ENCODE measurements at regions not wholly inside any gene's neighbourhood (a gene's known extent, or its start where the extent isn't known, plus 50 kb on each side); places are given as distances from the start of the nearest gene placed in this dataset.
"Not testable (repeated sequence)": the region's sequence is repeated elsewhere in the genome, so short reads cannot be mapped to it uniquely, and the experiment has no call there.

- DNase-seq (ENCODE audit: low read depth): no peak
Measured at GRCh38 chr19:28602675-28603298, 610.2 kb downstream of the UQCRFS1 start.

- no peak for DNase-seq (ENCODE audit: low read depth)
Measured at GRCh38 chr19:28601723-28602440, 611.1 kb downstream of the UQCRFS1 start.

GRCh38 chr19:28598861-28599260 is 614.1 kb downstream of the UQCRFS1 start:
- no peak for DNase-seq (ENCODE audit: low read depth)

GRCh38 chr19:28596561-28597071 is 616.3 kb downstream of the UQCRFS1 start:
- no peak for DNase-seq (ENCODE audit: low read depth)

GRCh38 chr19:28595722-28596480 is 617.0 kb downstream of the UQCRFS1 start:
- DNase-seq (ENCODE audit: low read depth): no peak

- no peak for DNase-seq (ENCODE audit: low read depth)
Measured at GRCh38 chr19:28594737-28595136, 618.2 kb downstream of the UQCRFS1 start.

GRCh38 chr19:28589991-28590411 is 623.0 kb downstream of the UQCRFS1 start:
- not testable (repeated sequence) for DNase-seq (ENCODE audit: low read depth)

GRCh38 chr19:28586474-28586873 is 626.5 kb downstream of the UQCRFS1 start:
- no peak for DNase-seq (ENCODE audit: low read depth)

GRCh38 chr19:28585796-28586195 is 627.2 kb downstream of the UQCRFS1 start:
- DNase-seq (ENCODE audit: low read depth): no peak

GRCh38 chr19:28583713-28584112 is 629.2 kb downstream of the UQCRFS1 start:
- DNase-seq (ENCODE audit: low read depth): no peak

- no peak for DNase-seq (ENCODE audit: low read depth)
Measured at GRCh38 chr19:28583242-28583641, 629.7 kb downstream of the UQCRFS1 start.

GRCh38 chr19:28582796-28583195 is 630.2 kb downstream of the UQCRFS1 start:
- no peak for DNase-seq (ENCODE audit: low read depth)

GRCh38 chr19:28582344-28582743 is 630.6 kb downstream of the UQCRFS1 start:
- no peak for DNase-seq (ENCODE audit: low read depth)

GRCh38 chr19:28581468-28581770 is 631.5 kb downstream of the UQCRFS1 start:
- no peak for DNase-seq (ENCODE audit: low read depth)

GRCh38 chr19:28578786-28579505 is 634.0 kb downstream of the UQCRFS1 start:
- DNase-seq (ENCODE audit: low read depth): no peak

GRCh38 chr19:28578208-28578607 is 634.7 kb downstream of the UQCRFS1 start:
- DNase-seq (ENCODE audit: low read depth): no peak

- no peak for DNase-seq (ENCODE audit: low read depth)
Measured at GRCh38 chr19:28577666-28578065, 635.3 kb downstream of the UQCRFS1 start.

GRCh38 chr19:28577233-28577632 is 635.7 kb downstream of the UQCRFS1 start:
- no peak for DNase-seq (ENCODE audit: low read depth)

GRCh38 chr19:28575816-28576215 is 637.1 kb downstream of the UQCRFS1 start:
- DNase-seq (ENCODE audit: low read depth): no peak

GRCh38 chr19:28575312-28575711 is 637.6 kb downstream of the UQCRFS1 start:
- DNase-seq (ENCODE audit: low read depth): not testable (repeated sequence)

- DNase-seq (ENCODE audit: low read depth): no peak
Measured at GRCh38 chr19:28574212-28574611, 638.7 kb downstream of the UQCRFS1 start.

Measured in fibroblast of gingiva (primary cell).